ENCODE measurements at regions not wholly inside any gene's neighbourhood (a gene's known extent, or its start where the extent isn't known, plus 50 kb on each side); places are given as distances from the start of the nearest gene placed in this dataset.

DNA sequence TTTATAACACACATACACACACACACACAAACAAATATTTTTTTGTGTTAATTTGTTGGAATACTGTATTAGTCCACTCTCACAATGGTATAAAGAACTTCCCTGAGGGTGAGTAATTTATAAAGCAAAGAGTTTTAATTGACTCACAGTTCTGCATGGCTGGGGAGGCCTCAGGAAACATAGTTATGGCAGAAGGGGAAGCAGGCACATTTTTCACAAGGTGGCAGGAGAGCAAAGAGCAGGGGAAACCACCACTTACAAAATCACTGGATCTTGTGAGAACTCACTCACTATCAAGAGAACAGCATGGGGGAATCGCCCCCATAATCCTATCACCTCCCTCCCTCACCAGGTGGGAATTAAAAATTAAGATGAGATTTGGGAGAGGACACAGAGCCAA lies 205.4 kb upstream of the PTPRD start:
- in situ Hi-C loops (cut with HindIII; ENCODE audit: low pct_ligation_motif_present, low sequenced_read_pairs) = no loop called here
- DNase-seq = no peak
- H3K27me3 ChIP-seq (replicated peaks) = no peaks in the 10 kb centered on the region
- no peaks in the 10 kb centered on the region for H3K36me3 ChIP-seq (replicated peaks)
- H3K4me3 ChIP-seq (ENCODE audit: low read depth, low read length) = no peak overlapping the region
- TF ChIP-seq, protein P1, sequence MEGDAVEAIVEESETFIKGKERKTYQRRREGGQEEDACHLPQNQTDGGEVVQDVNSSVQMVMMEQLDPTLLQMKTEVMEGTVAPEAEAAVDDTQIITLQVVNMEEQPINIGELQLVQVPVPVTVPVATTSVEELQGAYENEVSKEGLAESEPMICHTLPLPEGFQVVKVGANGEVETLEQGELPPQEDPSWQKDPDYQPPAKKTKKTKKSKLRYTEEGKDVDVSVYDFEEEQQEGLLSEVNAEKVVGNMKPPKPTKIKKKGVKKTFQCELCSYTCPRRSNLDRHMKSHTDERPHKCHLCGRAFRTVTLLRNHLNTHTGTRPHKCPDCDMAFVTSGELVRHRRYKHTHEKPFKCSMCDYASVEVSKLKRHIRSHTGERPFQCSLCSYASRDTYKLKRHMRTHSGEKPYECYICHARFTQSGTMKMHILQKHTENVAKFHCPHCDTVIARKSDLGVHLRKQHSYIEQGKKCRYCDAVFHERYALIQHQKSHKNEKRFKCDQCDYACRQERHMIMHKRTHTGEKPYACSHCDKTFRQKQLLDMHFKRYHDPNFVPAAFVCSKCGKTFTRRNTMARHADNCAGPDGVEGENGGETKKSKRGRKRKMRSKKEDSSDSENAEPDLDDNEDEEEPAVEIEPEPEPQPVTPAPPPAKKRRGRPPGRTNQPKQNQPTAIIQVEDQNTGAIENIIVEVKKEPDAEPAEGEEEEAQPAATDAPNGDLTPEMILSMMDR (IDR thresholded peaks at IDR 0.05; ENCODE audit: low read depth, low read length, missing control alignments) = no peak
- H3K27ac ChIP-seq = no peak overlapping the region

DNA sequence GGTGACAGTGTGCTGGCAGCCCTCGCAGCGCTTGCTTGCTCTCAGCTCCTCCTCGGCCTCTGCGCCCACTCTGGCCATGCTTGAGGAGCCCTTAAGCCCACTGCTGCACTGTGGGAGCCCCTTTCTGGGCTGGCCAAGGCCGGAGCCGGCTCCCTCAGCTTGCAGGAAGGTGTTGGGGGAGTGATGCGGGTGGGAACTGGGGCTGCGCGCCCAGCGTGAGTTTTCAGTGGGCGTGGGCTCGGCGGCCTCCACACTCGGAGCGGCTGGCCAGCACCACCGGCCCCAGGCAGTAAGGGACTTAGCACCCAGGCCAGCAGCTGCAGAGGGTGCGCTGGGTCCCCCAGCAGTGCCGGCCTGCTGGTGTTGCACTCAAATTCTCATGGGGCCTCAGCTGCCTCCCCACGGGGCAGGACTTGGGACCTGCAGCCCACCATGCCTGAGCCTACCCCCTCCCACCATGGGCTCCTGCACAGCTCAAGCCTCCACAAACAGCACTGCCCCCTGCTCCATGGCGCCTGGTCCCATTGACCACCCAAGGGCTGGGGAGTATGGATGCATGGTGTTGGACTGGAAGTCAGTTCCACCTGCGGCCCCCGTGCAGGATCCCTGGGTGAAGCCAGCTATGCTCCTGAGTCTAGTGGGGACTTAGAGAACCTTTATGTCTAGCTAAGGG lies 223.1 kb upstream of the PTPRD start:
- in situ Hi-C loops (cut with HindIII; ENCODE audit: low pct_ligation_motif_present, low sequenced_read_pairs) = no loop called here
- TF ChIP-seq, protein P1 (IDR thresholded peaks at IDR 0.05; ENCODE audit: low read depth, low read length, missing control alignments) = no peak
- DNase-seq = no peak
- H3K27me3 ChIP-seq (replicated peaks) = no peaks in the 10 kb centered on the region
- no peak overlapping the region for H3K27ac ChIP-seq
- H3K4me3 ChIP-seq (ENCODE audit: low read depth, low read length) = no peak overlapping the region
- H3K36me3 ChIP-seq (replicated peaks) = no peaks in the 10 kb centered on the region

DNA sequence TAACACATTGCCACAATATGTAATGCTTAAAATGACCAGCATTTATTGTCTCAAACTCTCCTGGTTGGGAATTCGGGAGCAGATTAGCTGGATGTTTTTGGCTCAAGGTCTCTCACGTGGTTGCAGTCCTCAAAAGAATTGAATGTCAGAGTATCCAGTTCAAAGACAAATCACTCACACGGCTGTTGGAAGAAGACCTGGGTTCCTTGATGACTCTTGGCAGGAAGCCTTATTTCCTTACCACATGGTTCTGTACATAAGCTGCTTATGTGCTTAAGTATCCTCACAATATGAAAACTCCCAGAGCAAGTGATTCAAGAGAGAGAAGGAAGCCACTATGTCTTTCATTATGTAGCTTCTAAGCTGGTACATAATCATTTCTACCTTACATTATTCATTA lies 230.3 kb upstream of the PTPRD start:
- TF ChIP-seq, protein P1 (IDR thresholded peaks at IDR 0.05; ENCODE audit: low read depth, low read length, missing control alignments) = no peak
- Histone ChIP-seq H3K27ac (no peak overlapping the region), H3K4me3 (ENCODE audit: low read depth, low read length) (no peak overlapping the region), H3K36me3 (replicated peaks) (no peaks in the 10 kb centered on the region), H3K27me3 (replicated peaks) (no peaks in the 10 kb centered on the region)
- DNase-seq = no peak
- in situ Hi-C loops (cut with HindIII; ENCODE audit: low pct_ligation_motif_present, low sequenced_read_pairs) = no loop called here

DNA sequence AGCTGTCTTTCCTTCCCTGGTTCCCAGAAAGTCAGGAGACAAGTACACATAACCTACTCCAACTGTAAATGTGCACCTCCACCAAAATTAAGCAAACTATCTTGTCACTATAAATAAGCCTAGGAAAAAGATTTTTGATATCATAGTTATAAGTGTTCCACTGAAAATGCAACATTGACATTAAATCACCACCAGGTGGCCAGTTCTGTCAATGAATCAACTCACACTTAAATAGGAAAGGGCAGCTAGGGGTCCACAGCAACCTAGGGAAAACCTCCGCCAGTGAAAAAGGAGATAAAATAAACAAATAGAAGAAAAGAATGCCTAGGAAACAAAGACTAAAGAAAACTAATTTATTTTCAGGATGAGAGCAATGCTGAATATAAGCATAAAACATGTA lies 243.0 kb upstream of the PTPRD start:
- TF ChIP-seq, protein P1 (IDR thresholded peaks at IDR 0.05; ENCODE audit: low read depth, low read length, missing control alignments) = peak; percentile 64
- H3K27ac ChIP-seq = no peak overlapping the region
- in situ Hi-C loops (cut with HindIII; ENCODE audit: low pct_ligation_motif_present, low sequenced_read_pairs) = no loop called here
- no peaks in the 10 kb centered on the region for H3K36me3 ChIP-seq (replicated peaks)
- no peaks in the 10 kb centered on the region for H3K27me3 ChIP-seq (replicated peaks)
- H3K4me3 ChIP-seq (ENCODE audit: low read depth, low read length) = no peak overlapping the region
- peak; percentile 33 for DNase-seq

DNA sequence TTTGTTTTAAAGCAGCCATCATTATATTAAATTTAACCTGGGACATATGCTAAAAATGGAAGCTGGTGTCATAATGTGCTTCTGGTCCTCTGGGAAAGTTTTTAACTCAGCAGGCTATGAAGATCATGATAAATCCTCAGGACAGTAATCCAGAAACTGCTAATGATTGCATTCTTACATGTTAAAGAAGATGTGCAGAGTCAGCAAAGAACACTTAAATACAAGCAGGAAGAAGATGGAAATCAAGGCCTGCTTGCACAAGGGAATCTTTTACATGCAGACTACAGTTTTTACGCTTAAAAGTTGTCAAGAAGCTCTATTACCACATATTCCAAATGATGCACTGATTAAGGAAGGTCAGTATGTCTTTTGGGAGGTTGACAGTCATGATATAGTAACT lies 246.0 kb upstream of the PTPRD start:
- H3K36me3 ChIP-seq (replicated peaks) = no peaks in the 10 kb centered on the region
- no peaks in the 10 kb centered on the region for H3K27me3 ChIP-seq (replicated peaks)
- TF ChIP-seq, protein P1 (IDR thresholded peaks at IDR 0.05; ENCODE audit: low read depth, low read length, missing control alignments) = no peak
- H3K4me3 ChIP-seq (ENCODE audit: low read depth, low read length) = no peak overlapping the region
- no peak overlapping the region for H3K27ac ChIP-seq
- in situ Hi-C loops (cut with HindIII; ENCODE audit: low pct_ligation_motif_present, low sequenced_read_pairs) = no loop called here
- no peak for DNase-seq

DNA sequence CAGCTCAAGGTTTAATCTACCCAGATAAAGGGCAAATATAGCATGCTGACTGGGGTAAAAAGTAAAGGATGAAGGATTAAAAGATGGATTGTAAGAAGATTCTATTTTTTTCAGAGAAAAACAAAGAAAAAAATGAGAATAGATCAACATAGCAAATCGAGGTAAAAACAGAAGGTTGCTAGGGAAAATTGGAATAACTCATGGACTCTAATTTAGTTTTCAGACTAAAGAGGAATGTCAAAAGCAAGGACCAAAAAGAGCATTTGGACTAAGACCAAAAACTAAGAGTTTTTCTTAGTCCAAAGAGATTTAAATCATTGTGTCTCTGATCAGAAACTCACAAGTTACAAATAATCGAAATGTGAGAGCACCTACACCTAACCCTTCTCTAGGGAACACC lies 250.7 kb upstream of the PTPRD start:
- Histone ChIP-seq H3K4me3 (ENCODE audit: low read depth, low read length) (no peak overlapping the region), H3K36me3 (replicated peaks) (no peaks in the 10 kb centered on the region), H3K27ac (no peak overlapping the region), H3K27me3 (replicated peaks) (no peaks in the 10 kb centered on the region)
- in situ Hi-C loops (cut with HindIII; ENCODE audit: low pct_ligation_motif_present, low sequenced_read_pairs) = no loop called here
- no peak for DNase-seq
- TF ChIP-seq, protein P1 (IDR thresholded peaks at IDR 0.05; ENCODE audit: low read depth, low read length, missing control alignments) = no peak
